GM12891 (cell line): ENCODE measurements at regions not wholly inside any gene's neighbourhood (a gene's known extent, or its start where the extent isn't known, plus 50 kb on each side); places are given as distances from the start of the nearest gene placed in this dataset.

ENCODE experiments used
- POLR2A ChIP-seq: IDR thresholded peaks from 2 replicates; pipeline ENCODE4 v1.6.1; 2011; ENCODE audit warnings: low read depth, low read length, control low read depth
- POLR2AphosphoS5 ChIP-seq: IDR thresholded peaks from 2 replicates; pipeline ENCODE4 v1.6.1; 2011; ENCODE audit warnings: low read depth, low read length, control low read depth
- TAF1 ChIP-seq: IDR thresholded peaks from 2 replicates; pipeline ENCODE4 v1.6.1; 2011; ENCODE audit warnings: low read depth, low read length, control low read depth

- TF ChIP-seq POLR2AphosphoS5 (no peak), POLR2A (no peak), TAF1 (no peak)
These were observed 186.4 kb upstream of the SLC39A10 start for GRCh38 chr2:195470622-195471021.
